ENCODE measurements at regions not wholly inside any gene's neighbourhood (a gene's known extent, or its start where the extent isn't known, plus 50 kb on each side); places are given as distances from the start of the nearest gene placed in this dataset.

- TF ChIP-seq CTCF (IDR thresholded peaks at IDR 0.05 in 2 of 3, conservative IDR thresholded peaks at IDR 0.05 in 1 of 3; ENCODE audit: borderline replicate concordance in 1 of 3, insufficient read depth in 1 of 3, low read depth in 2 of 3, low read length in 2 of 3) (no peak), EZH2 (IDR thresholded peaks at IDR 0.05) (no peak), POLR2A (IDR thresholded peaks at IDR 0.05; ENCODE audit: borderline replicate concordance, extremely low read depth, insufficient read depth, insufficient read length) (no peak), EZH2phosphoT487 (IDR thresholded peaks at IDR 0.05; ENCODE audit: borderline replicate concordance) (no peak), REST (IDR thresholded peaks at IDR 0.05; ENCODE audit: low read depth) (no peak), ATF3 (IDR thresholded peaks at IDR 0.05) (no peak), TCF7L2 (IDR thresholded peaks at IDR 0.05; ENCODE audit: borderline replicate concordance, extremely low read depth, insufficient read depth, insufficient read length) (no peak), EGR1 (IDR thresholded peaks at IDR 0.05; ENCODE audit: low read depth) (no peak), ZNF274 (IDR thresholded peaks at IDR 0.05; ENCODE audit: low read depth, low read length) (no peak), POLR2AphosphoS5 (IDR thresholded peaks at IDR 0.05; ENCODE audit: low read depth, low read length) (no peak), SP1 (IDR thresholded peaks at IDR 0.05; ENCODE audit: low read depth) (no peak), YY1 (IDR thresholded peaks at IDR 0.05; ENCODE audit: extremely low read depth, insufficient replicate concordance, low read depth, low read length) (no peak)
These were observed 409.3 kb downstream of the RPS24 start for GRCh38 chr10:78442836-78443550.

Measured in HCT116 (cell line).